ENCODE measurements at regions not wholly inside any gene's neighbourhood (a gene's known extent, or its start where the extent isn't known, plus 50 kb on each side); places are given as distances from the start of the nearest gene placed in this dataset.

DNA sequence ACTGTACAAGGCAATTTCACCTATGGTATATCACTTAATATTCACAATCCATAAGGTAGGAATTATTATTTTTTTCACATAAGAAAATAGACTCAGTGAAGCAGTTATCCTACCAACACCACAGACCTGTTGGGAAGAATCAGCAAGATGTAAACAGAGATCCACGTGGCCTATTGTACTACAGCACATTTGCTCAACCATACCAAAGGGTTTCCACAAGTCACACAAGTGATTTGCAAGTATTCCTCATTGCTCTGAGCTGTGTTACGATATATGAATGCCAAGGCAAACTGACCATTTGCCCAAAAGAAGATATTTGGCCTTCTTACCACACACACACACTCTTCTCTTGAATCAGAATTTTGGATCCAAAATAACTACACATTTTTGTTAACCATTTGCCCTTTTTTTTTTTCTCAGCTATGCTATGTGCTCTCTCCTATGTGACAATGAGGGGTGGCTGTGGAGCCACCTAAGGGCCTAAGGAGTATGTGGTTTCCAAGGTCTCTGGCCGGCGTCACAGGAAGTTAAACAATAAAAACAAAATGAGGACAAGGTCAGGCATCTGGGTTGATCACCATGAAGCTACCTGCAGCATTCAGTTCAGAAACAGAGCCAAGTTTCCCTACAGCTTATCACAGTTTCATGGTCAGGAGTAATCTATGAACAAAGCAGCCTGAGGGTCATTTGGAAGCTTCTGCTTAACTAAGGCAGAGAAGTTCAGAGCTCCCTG, 171.0 kb upstream of the FREM1 start:
- Histone ChIP-seq H3K9me3 (no peaks in the 10 kb centered on the region), H3K36me3 (ENCODE audit: low read depth, missing control alignments) (no peaks in the 10 kb centered on the region), H3K4me1 (no peaks in the 10 kb centered on the region), H3K27ac (no peak overlapping the region), H3K4me3 (no peak overlapping the region), H3K27me3 (no peaks in the 10 kb centered on the region)
- no peak for DNase-seq
- intact Hi-C loops (cut with DNase I; ENCODE audit: low total_unique reads), result no loop called here
- no peak for TF ChIP-seq POLR2A (IDR thresholded peaks at IDR 0.05)
- 64 to 72% methylated on average over 4 of the region's 4 CpGs for WGBS, 2 donors

- Histone ChIP-seq H3K27me3 (no peaks in the 10 kb centered on the region), H3K4me1 (no peaks in the 10 kb centered on the region), H3K9me3 (no peaks in the 10 kb centered on the region), H3K36me3 (ENCODE audit: low read depth, missing control alignments) (no peaks in the 10 kb centered on the region), H3K4me3 (no peak overlapping the region), H3K27ac (no peak overlapping the region)
- intact Hi-C loops (cut with DNase I; ENCODE audit: low total_unique reads), result no loop called here
- WGBS, 2 donors, result 88 to 97% methylated on average over 3 of the region's 3 CpGs
- TF ChIP-seq POLR2A (IDR thresholded peaks at IDR 0.05) (no peak), CTCF (IDR thresholded peaks at IDR 0.05) (no peak)
- no peak for DNase-seq
These were observed 170.2 kb upstream of the FREM1 start for GRCh38 chr9:15080401-15080800.

DNA sequence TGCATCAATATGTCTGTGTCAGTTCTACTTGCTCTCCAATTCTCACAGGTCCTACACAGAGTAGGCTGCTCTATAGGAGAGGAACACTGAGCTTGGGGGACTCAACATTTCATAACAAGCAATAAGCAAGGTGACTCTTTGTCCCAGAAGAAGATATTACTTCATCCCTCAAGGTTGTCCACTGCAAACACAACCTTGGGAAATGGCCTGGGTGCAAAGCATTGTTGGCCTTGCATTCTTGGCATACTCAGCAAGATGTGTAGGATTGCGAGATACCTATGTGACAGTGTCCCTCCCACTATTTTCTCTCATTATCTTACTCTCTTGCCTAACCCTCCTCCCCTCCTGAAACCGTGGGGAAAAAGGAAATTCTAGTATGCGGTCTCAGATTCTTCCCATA, 169.8 kb upstream of the FREM1 start:
- Histone ChIP-seq H3K4me1 (no peaks in the 10 kb centered on the region), H3K4me3 (no peak overlapping the region), H3K27me3 (no peaks in the 10 kb centered on the region), H3K36me3 (ENCODE audit: low read depth, missing control alignments) (no peaks in the 10 kb centered on the region), H3K27ac (no peak overlapping the region), H3K9me3 (no peaks in the 10 kb centered on the region)
- TF ChIP-seq CTCF (IDR thresholded peaks at IDR 0.05) (no peak), POLR2A (IDR thresholded peaks at IDR 0.05) (no peak)
- 66 to 69% methylated on average over 3 of the region's 3 CpGs for WGBS, 2 donors
- DNase-seq, result no peak
- intact Hi-C loops (cut with DNase I; ENCODE audit: low total_unique reads), result no loop called here

DNA sequence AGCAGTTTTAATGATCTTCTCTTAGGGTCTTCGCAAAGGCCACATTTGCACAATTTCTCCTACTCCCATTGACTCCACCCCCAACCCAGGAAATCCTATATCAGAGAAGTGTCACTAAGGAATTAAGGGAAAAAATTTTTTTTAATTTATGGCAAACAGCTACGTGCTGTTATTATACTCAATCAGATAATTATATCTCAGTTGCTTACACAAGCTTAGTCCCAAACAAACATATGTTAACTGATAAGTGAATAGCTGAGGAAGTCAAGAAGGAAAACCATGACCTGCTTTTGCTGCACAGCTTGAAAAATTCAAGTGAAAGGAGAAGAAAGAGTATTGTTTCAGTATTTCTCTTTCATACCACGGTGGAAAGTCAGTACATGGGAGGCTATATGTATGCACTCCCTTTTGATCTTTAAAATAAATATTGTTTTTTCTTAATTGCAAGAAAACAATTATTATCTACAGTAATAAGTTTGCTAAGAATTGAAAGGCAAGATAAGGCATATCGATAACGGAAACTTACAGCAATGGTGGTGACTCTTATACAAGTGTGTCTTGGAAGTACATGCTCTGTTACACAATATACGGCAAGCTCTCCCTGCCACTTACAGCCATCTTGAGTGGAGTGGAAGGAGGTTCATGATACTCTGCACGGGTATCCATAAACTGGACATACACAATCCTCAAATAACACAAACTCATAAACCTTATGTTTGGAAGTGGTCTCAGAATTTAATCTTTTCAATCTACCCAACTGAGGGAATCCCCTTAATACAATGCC, 167.9 kb upstream of the FREM1 start:
- WGBS, 2 donors, result 70 to 73% methylated on average over 7 of the region's 7 CpGs
- H3K27ac ChIP-seq, result no peak overlapping the region
- intact Hi-C loops (cut with DNase I; ENCODE audit: low total_unique reads), result no loop called here

More for the DNA sequence above, 167.9 kb upstream of the FREM1 start:
- no peaks in the 10 kb centered on the region for H3K9me3 ChIP-seq
- H3K4me3 ChIP-seq, result no peak overlapping the region
- H3K27me3 ChIP-seq, result no peaks in the 10 kb centered on the region
- H3K36me3 ChIP-seq (ENCODE audit: low read depth, missing control alignments), result no peaks in the 10 kb centered on the region
- H3K4me1 ChIP-seq, result no peaks in the 10 kb centered on the region
- no peak for TF ChIP-seq POLR2A (IDR thresholded peaks at IDR 0.05)
- no peak for TF ChIP-seq CTCF (IDR thresholded peaks at IDR 0.05)
- no peak for DNase-seq

Measured in testis (tissue), 2 donors.